ENCODE measurements at regions not wholly inside any gene's neighbourhood (a gene's known extent, or its start where the extent isn't known, plus 50 kb on each side); places are given as distances from the start of the nearest gene placed in this dataset.

GRCh38 chr12:98179151-98179550 is 336.2 kb upstream of the TMPO start:
- TF ChIP-seq CTCF (IDR thresholded peaks at IDR 0.05) = no peak
- no peak for TF ChIP-seq POLR2A (IDR thresholded peaks at IDR 0.05)
- no peak for TF ChIP-seq POLR2AphosphoS5 (IDR thresholded peaks at IDR 0.05)
- no peak for TF ChIP-seq EP300 (IDR thresholded peaks at IDR 0.05)

Data from stomach (tissue), 4 donors.